Transverse colon (tissue), 4 donors: ENCODE measurements at regions not wholly inside any gene's neighbourhood (a gene's known extent, or its start where the extent isn't known, plus 50 kb on each side); places are given as distances from the start of the nearest gene placed in this dataset.

ENCODE experiments used
- POLR2AphosphoS5 ChIP-seq, 3 donors: sonication (generic); formaldehyde crosslinking; IDR thresholded peaks; one replicate each; pipeline ENCODE4 v1.6.1; 2016; ENCODE audit warnings: antibody characterized with exemption in 3 of 3
- TF ChIP-seq, protein P1 (sequence below), 5 experiments: fragments of 200-600 bp in 3 of 5; fragments of 450-650 bp in 2 of 5; sonication (generic) in 3 of 5; IDR thresholded peaks; 1 replicate in 2 of 5; 2 replicates in 3 of 5; pipeline ENCODE4 v1.5.1; 2016 to 2017; ENCODE audit warnings: antibody characterized with exemption in 5 of 5, inconsistent platforms in 3 of 5, mild to moderate bottlenecking in 2 of 5, moderate library complexity in 1 of 5

DNA sequence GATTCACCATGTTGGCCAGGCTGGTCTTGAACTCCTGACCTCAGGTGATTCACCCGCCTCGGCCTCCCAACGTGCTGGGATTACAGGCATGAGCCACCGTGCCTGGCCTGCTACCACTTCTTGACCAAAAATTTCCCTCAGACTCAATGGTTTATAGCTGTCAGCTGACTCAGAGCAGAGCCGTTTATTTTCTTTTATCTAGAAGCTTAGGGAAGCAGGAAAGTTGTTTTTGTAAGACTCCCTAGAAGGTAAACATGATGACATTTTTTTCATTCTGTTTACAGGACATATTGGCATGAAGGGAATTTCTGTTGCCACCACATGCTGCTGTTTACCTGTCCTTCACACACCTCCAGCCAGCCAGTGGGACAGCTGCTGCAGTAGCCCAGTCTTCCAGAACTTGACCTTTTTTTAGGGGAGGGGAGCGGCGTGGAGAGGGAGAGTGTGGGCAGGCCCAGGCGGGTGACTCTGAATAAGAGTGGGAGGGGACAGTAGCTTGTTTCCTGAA lies 56.1 kb upstream of the PTPRJ start:
- TF ChIP-seq, protein P1, sequence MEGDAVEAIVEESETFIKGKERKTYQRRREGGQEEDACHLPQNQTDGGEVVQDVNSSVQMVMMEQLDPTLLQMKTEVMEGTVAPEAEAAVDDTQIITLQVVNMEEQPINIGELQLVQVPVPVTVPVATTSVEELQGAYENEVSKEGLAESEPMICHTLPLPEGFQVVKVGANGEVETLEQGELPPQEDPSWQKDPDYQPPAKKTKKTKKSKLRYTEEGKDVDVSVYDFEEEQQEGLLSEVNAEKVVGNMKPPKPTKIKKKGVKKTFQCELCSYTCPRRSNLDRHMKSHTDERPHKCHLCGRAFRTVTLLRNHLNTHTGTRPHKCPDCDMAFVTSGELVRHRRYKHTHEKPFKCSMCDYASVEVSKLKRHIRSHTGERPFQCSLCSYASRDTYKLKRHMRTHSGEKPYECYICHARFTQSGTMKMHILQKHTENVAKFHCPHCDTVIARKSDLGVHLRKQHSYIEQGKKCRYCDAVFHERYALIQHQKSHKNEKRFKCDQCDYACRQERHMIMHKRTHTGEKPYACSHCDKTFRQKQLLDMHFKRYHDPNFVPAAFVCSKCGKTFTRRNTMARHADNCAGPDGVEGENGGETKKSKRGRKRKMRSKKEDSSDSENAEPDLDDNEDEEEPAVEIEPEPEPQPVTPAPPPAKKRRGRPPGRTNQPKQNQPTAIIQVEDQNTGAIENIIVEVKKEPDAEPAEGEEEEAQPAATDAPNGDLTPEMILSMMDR (IDR thresholded peaks at IDR 0.05), result no peak
- TF ChIP-seq POLR2AphosphoS5 (IDR thresholded peaks at IDR 0.05), result no peak
